ENCODE measurements at regions not wholly inside any gene's neighbourhood (a gene's known extent, or its start where the extent isn't known, plus 50 kb on each side); places are given as distances from the start of the nearest gene placed in this dataset.

DNA sequence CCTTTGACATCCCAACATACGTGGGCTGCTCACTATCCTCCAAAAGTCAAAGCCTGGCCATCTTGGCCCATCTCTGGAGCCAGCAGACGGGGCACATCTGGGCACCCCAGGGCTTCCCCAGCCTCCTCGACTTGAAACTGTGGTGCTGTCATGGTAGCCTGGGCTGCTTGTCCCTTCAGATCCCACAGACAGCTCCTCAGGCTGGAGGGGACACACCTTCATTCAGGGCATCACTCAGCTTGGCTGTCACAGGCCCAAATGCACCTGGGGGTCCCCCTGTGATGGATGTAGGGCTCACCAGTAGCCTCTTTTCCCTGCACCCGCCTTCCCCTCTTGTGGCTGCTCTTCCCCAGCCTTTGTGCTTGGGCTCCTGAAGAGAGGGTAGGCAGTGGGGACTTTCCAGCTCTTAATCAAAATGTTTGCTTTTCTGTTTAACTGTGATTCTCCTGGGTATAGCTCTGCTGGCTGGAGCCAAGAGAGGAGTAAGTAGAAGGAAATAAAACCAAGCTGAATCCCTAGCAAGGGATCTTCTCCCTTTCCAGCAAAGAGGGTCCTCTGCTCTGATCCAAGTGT, 92.3 kb downstream of the GYPC start:
- no peak overlapping the region for H3K27ac ChIP-seq
- TF ChIP-seq, protein P1, sequence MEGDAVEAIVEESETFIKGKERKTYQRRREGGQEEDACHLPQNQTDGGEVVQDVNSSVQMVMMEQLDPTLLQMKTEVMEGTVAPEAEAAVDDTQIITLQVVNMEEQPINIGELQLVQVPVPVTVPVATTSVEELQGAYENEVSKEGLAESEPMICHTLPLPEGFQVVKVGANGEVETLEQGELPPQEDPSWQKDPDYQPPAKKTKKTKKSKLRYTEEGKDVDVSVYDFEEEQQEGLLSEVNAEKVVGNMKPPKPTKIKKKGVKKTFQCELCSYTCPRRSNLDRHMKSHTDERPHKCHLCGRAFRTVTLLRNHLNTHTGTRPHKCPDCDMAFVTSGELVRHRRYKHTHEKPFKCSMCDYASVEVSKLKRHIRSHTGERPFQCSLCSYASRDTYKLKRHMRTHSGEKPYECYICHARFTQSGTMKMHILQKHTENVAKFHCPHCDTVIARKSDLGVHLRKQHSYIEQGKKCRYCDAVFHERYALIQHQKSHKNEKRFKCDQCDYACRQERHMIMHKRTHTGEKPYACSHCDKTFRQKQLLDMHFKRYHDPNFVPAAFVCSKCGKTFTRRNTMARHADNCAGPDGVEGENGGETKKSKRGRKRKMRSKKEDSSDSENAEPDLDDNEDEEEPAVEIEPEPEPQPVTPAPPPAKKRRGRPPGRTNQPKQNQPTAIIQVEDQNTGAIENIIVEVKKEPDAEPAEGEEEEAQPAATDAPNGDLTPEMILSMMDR (conservative IDR thresholded peaks at IDR 0.05): no peak

DNA sequence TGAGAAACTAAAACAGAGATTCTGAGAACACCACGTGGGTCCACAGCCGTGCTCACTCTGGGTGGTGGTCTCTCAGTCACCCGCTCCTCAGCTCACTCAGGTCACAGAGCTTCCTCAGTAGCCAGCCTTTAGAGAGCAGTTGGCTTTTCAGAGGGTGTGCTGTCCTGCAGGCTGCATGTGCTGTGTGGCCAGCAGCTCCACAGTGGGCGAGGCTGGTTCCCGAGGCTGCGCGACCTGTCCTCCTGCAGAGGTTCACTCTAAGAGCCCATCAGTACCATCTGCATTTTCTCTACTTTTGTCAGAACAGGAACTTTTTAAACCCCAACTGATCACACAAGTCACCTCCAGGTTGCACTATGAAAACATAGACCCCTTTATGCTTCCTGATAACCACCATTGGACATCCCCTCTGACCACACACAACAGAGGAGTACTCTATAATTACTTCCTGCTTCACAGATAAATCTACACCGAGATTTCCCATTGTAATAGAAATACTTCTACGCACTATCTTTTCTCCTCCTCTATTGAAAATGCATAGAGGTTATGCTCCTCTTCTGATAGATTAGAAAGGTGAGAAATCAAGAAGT, 93.1 kb downstream of the GYPC start:
- H3K27ac ChIP-seq: no peak overlapping the region
- TF ChIP-seq, protein P1 (conservative IDR thresholded peaks at IDR 0.05): no peak

DNA sequence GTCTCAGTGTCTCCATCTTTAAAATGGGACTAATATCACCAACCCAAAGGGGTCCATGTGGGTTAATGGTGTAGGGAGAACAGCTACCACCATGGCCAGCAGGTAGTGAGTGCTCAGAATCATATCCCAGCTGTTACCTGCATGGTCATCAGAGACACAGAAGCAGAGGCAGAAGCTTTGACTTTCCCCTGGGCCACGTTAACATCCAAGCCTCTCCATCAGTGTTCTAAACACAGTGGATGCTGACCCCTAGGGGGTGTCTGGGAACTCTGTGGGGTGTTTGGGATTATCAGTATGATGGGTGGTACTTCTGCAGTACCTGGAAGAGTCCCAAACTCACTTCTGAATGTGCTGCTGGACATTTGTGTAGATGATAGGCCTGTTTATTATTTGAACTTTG, 93.6 kb downstream of the GYPC start:
- TF ChIP-seq, protein P1 (conservative IDR thresholded peaks at IDR 0.05): no peak
- no peak overlapping the region for H3K27ac ChIP-seq

DNA sequence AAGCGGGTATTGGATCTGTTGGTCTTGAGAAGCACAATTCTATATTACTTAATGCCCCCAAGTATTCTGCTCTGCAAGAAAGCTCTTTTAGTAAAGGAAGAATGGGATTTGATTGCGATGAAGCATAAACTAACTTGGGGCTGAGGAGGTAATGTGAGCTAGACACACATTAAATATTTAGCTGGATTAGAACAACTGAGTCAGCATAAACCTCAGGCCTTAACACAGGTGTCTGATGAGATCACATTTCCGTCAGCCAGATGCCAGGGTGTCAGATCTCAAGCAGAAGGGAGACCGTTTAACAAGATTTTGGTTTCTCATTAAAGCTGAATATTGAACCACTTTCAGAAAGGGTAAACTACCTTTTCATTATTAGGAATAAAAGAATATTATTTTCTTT, 94.5 kb downstream of the GYPC start:
- no peak overlapping the region for H3K27ac ChIP-seq
- TF ChIP-seq, protein P1 (conservative IDR thresholded peaks at IDR 0.05): no peak

DNA sequence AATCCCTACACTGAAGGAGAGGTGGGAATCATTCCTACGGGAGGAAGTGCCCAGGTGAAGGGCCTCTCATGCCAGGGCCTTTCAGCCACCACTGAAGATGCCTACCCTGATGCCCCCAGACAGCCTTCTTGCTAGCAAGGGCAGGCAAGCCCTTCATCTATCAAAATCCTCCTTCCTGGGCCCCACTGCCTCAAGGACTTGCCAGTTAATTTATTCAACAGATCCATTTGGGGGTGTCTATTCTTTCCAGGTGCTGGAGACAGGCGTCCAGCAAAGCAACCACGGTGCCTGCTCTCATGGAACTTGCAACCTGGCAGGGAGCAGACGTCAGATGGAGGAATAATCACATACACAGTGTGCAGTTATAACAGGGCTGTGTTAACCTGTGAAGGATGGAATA, 95.5 kb downstream of the GYPC start:
- TF ChIP-seq, protein P1 (conservative IDR thresholded peaks at IDR 0.05): no peak
- no peak overlapping the region for H3K27ac ChIP-seq

DNA sequence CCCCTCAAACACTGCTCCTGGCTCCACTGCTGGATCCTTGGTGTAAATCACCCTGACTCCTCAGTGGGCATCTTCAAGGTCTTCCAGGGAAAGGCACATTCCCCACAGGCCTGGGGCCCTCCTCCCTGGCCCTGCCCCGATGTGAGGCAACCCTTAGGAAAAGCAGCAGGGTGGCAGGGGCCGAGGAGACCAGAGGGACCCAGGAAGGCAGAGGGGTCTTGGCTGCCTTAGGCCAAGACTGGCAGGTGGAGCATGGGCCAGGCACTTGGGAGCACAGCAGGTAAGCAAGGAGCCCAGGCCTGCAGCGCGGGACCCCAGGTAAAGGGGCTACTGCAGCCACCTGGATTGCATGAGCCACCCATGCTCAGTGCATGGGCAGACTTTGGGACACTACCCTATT, 96.9 kb downstream of the GYPC start:
- TF ChIP-seq, protein P1 (conservative IDR thresholded peaks at IDR 0.05): no peak
- no peak overlapping the region for H3K27ac ChIP-seq

DNA sequence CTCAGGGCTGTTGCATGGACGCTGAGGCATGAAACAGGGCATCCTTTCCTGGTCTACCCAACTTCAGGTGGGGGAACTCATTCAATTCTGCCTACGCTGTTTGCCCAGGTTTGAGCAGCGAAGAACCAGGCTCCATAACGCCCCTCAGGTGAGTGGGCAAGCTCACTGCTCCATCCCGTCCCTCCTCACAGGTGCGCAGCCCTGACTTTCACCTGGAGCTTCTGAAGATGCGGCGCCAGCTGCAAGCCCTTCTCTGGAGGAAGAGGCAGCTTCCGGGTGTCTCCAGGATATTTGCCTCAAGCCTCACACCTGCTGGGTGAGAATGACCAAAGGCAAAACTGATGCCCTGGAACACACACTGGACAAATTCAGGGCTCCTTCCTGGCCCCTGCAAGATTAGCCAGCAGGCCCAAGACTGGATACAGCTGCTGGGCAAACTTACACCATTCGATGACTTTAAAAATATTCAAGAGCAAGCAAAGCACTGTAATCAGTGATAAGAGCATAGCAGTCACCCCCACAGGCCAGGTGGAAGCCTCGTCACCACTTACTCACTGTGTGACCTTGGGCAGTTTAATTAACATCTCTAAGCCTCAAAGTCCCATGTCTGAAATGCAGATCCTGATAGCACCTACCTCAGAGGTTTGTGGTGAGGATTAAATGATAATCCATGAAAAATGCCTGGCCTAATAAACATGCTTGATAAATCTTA, 97.7 kb downstream of the GYPC start:
- no peak overlapping the region for H3K27ac ChIP-seq
- TF ChIP-seq, protein P1 (conservative IDR thresholded peaks at IDR 0.05): no peak

Measured in VCaP (cell line).